H1 (cell line): ENCODE measurements at regions not wholly inside any gene's neighbourhood (a gene's known extent, or its start where the extent isn't known, plus 50 kb on each side); places are given as distances from the start of the nearest gene placed in this dataset.

Source experiments
- CTCF ChIA-PET: fragments of 300-600 bp; sonication (Branson Sonifier 250); formaldehyde crosslinking; loops from one replicate; lab custom pipeline; 2021; ENCODE audit not compliant: partially characterized antibody; lab: Charles Lee
- POLR2A ChIA-PET: fragments of 300-600 bp; sonication (Branson Sonifier 250); formaldehyde crosslinking; loops from one replicate; lab custom pipeline; 2021; ENCODE audit warnings: inconsistent platforms; ENCODE audit not compliant: partially characterized antibody; lab: Charles Lee
- DNase-seq, 2 experiments: peaks; one replicate each; pipeline versions ENCODE4 v3.0.0 to v3.0.0-alpha.2; 2010 to 2022; ENCODE audit warnings: low spot score in 2 of 2, low read depth in 1 of 2, mixed read lengths in 1 of 2
- FAIRE-seq: peaks from 2 replicates; lab custom pipeline; 2011; peaks lifted over from hg19 to GRCh38; lab: Jason Lieb, UNC
- H2AFZ ChIP-seq: 2 replicates; pipeline ENCODE4 v1.8.1; 2012; ENCODE audit warnings: low read length, inconsistent platforms
- H2AK5ac ChIP-seq: 2 replicates; pipeline ENCODE4 v1.6.1; 2013; ENCODE audit warnings: low read depth, low read length
- H2BK120ac ChIP-seq: replicated peaks from 2 replicates; pipeline ENCODE3; 2013; ENCODE audit warnings: low read depth, low read length, inconsistent platforms
- H2BK12ac ChIP-seq: 2 replicates; pipeline ENCODE4 v1.6.1; 2013; ENCODE audit warnings: low read depth, low read length
- H2BK15ac ChIP-seq: 2 replicates; pipeline ENCODE4 v1.6.1; 2013; ENCODE audit warnings: low read length
- H2BK20ac ChIP-seq: 2 replicates; pipeline ENCODE4 v1.6.1; 2013; ENCODE audit warnings: low read length
- H2BK5ac ChIP-seq: 2 replicates; pipeline ENCODE4 v1.6.1; 2013; ENCODE audit warnings: low read depth, low read length
- H3K14ac ChIP-seq: 2 replicates; pipeline ENCODE4 v1.6.1; 2013; ENCODE audit warnings: inconsistent platforms; ENCODE audit not compliant: insufficient read length
- H3K18ac ChIP-seq: 2 replicates; pipeline ENCODE4 v1.6.1; 2013; ENCODE audit warnings: low read length; ENCODE audit errors: extremely low read depth
- H3K23ac ChIP-seq: 2 replicates; pipeline ENCODE4 v1.6.1; 2013; ENCODE audit warnings: inconsistent platforms; ENCODE audit not compliant: insufficient read length
- H3K23me2 ChIP-seq: 2 replicates; pipeline ENCODE4 v1.6.1; 2013; ENCODE audit warnings: low read depth, low read length
- H3K27ac ChIP-seq: 2 replicates; pipeline ENCODE4 v1.6.1; 2011; ENCODE audit warnings: low read depth, low read length, inconsistent platforms
- H3K27me3 ChIP-seq, 4 experiments: replicated peaks in 1 of 4; 1 replicate in 1 of 4; 2 replicates in 3 of 4; pipeline versions ENCODE4 v1.6.1 to v1.8.1; 2011 to 2013; ENCODE audit warnings: low read length in 3 of 4, mild to moderate bottlenecking in 3 of 4, inconsistent platforms in 2 of 4, mixed read lengths in 2 of 4, moderate library complexity in 1 of 4; ENCODE audit not compliant: control insufficient read depth in 3 of 4, insufficient read depth in 3 of 4; ENCODE audit errors: extremely low read depth in 1 of 4
- H3K36me3 ChIP-seq, 4 experiments: 2 replicates each; pipeline versions ENCODE4 v1.6.1 to v1.8.1; 2011 to 2013; ENCODE audit warnings: mild to moderate bottlenecking in 4 of 4, low read length in 3 of 4, moderate library complexity in 2 of 4, control low read depth in 1 of 4, inconsistent platforms in 1 of 4; ENCODE audit not compliant: insufficient read depth in 4 of 4, control insufficient read depth in 2 of 4
- H3K4ac ChIP-seq: replicated peaks from 2 replicates; pipeline ENCODE3; 2013; ENCODE audit warnings: low read length, low read depth, mixed read lengths, inconsistent platforms; ENCODE audit not compliant: insufficient read length
- H3K4me1 ChIP-seq, 4 experiments: replicated peaks in 1 of 4; 1 replicate in 1 of 4; 2 replicates in 3 of 4; pipeline versions ENCODE4 v1.6.1 to v1.8.1; 2011 to 2013; ENCODE audit warnings: low read length in 3 of 4, inconsistent platforms in 2 of 4, mixed read lengths in 1 of 4; ENCODE audit not compliant: insufficient read depth in 4 of 4, control insufficient read depth in 3 of 4
- H3K4me2 ChIP-seq, 2 experiments: 2 replicates each; pipeline versions ENCODE4 v1.6.1 to v1.8.1; 2011 to 2013; ENCODE audit warnings: low read depth in 2 of 2, low read length in 2 of 2, control low read depth in 1 of 2, inconsistent platforms in 1 of 2, mild to moderate bottlenecking in 1 of 2; ENCODE audit not compliant: insufficient read depth in 1 of 2
- H3K4me3 ChIP-seq, 4 experiments: fragments of 200-600, 300-600 bp in 1 of 4; sonication (generic), shearing (Covaris generic), sonication (Bioruptor Twin) in 1 of 4; 2 replicates each; pipeline versions ENCODE4 v1.5.1 to v1.8.1; 2011 to 2016; ENCODE audit warnings: low read length in 4 of 4, low read depth in 3 of 4, control low read depth in 2 of 4, inconsistent platforms in 2 of 4, mild to moderate bottlenecking in 2 of 4, mixed read lengths in 1 of 4, moderate library complexity in 1 of 4; ENCODE audit not compliant: insufficient read depth in 2 of 4; ENCODE audit errors: extremely low read depth in 1 of 4
- H3K56ac ChIP-seq: replicated peaks from 2 replicates; pipeline ENCODE3; 2013; ENCODE audit warnings: low read depth, mild to moderate bottlenecking, mixed read lengths, low read length, inconsistent platforms; ENCODE audit not compliant: insufficient read length
- H3K79me1 ChIP-seq: 2 replicates; pipeline ENCODE4 v1.6.1; 2013; ENCODE audit warnings: low read depth, low read length, control low read depth
- H3K79me2 ChIP-seq, 2 experiments: 2 replicates each; pipeline versions ENCODE4 v1.6.1 to v1.8.1; 2012 to 2013; ENCODE audit warnings: low read length in 2 of 2, mild to moderate bottlenecking in 2 of 2, inconsistent platforms in 1 of 2; ENCODE audit not compliant: insufficient read depth in 2 of 2, control insufficient read depth in 1 of 2
- H3K9ac ChIP-seq, 4 experiments: replicated peaks in 1 of 4; 1 replicate in 1 of 4; 2 replicates in 3 of 4; pipeline versions ENCODE4 v1.6.1 to v1.8.1; 2011 to 2013; ENCODE audit warnings: low read depth in 3 of 4, low read length in 3 of 4, control low read depth in 2 of 4, mild to moderate bottlenecking in 2 of 4, moderate library complexity in 2 of 4, inconsistent platforms in 1 of 4; ENCODE audit errors: extremely low read depth in 1 of 4
- H3K9me3 ChIP-seq, 2 experiments: 2 replicates each; pipeline versions ENCODE4 v1.6.1 to v1.8.1; 2012 to 2013; ENCODE audit warnings: mild to moderate bottlenecking in 2 of 2, moderate library complexity in 2 of 2, control low read depth in 1 of 2, inconsistent platforms in 1 of 2, low read depth in 1 of 2, low read length in 1 of 2, mixed read lengths in 1 of 2; ENCODE audit not compliant: insufficient read depth in 2 of 2
- H4K20me1 ChIP-seq, 2 experiments: replicated peaks in 1 of 2; 2 replicates each; pipeline versions ENCODE3 to v1.8.1; 2011 to 2013; ENCODE audit warnings: inconsistent platforms in 2 of 2, low read length in 2 of 2, mild to moderate bottlenecking in 1 of 2; ENCODE audit not compliant: insufficient read depth in 2 of 2, control insufficient read depth in 1 of 2
- H4K5ac ChIP-seq: 2 replicates; pipeline ENCODE4 v1.6.1; 2013; ENCODE audit warnings: low read length, low read depth, mixed read lengths, inconsistent platforms; ENCODE audit not compliant: insufficient read length
- H4K8ac ChIP-seq: 2 replicates; pipeline ENCODE4 v1.8.0; 2013; ENCODE audit warnings: mild to moderate bottlenecking, moderate library complexity, low read length, inconsistent platforms; ENCODE audit not compliant: insufficient read depth; ENCODE audit errors: extremely low read depth
- H4K91ac ChIP-seq: replicated peaks from 2 replicates; pipeline ENCODE3; 2013; ENCODE audit warnings: low read length, mixed read lengths, inconsistent platforms; ENCODE audit not compliant: insufficient read length
- BACH1 ChIP-seq: IDR thresholded peaks from 2 replicates; pipeline ENCODE4 v1.6.1; 2012; ENCODE audit warnings: low read length, improper control_type of control experiment
- BCL11A ChIP-seq, 2 experiments: IDR thresholded peaks; one replicate each; pipeline ENCODE4 v1.6.1; 2011; ENCODE audit warnings: low read depth in 2 of 2, low read length in 2 of 2, mild to moderate bottlenecking in 2 of 2
- CBX5 ChIP-seq: fragments of 300-800, 300-1000 bp; sonication (generic); IDR thresholded peaks from 2 replicates; pipeline ENCODE4 v1.7.1; 2016; ENCODE audit warnings: antibody characterized with exemption, low read length, low read depth
- CHD1 ChIP-seq: IDR thresholded peaks from 2 replicates; pipeline ENCODE4 v1.6.1; 2012; ENCODE audit warnings: low read depth, low read length, improper control_type of control experiment
- CREB1 ChIP-seq: IDR thresholded peaks from 2 replicates; pipeline ENCODE4 v1.6.1; 2012; ENCODE audit warnings: inconsistent platforms
- CTBP2 ChIP-seq: IDR thresholded peaks from 2 replicates; pipeline ENCODE4 v1.7.0; 2011; ENCODE audit warnings: borderline replicate concordance, mild to moderate bottlenecking, moderate library complexity, mixed read lengths, low read length; ENCODE audit not compliant: insufficient read depth, insufficient read length
- GTF2F1 ChIP-seq: IDR thresholded peaks from 2 replicates; pipeline ENCODE4 v1.6.1; 2012; ENCODE audit warnings: low read depth, low read length, improper control_type of control experiment, borderline replicate concordance
- JUN ChIP-seq: IDR thresholded peaks from 2 replicates; pipeline ENCODE4 v1.6.1; 2011; ENCODE audit warnings: low read depth, mild to moderate bottlenecking, improper control_type of control experiment, low read length
- KDM1A ChIP-seq: fragments of 200-600, 300-600 bp; sonication (generic); IDR thresholded peaks from 2 replicates; pipeline ENCODE4 v1.7.1; 2016; ENCODE audit warnings: mild to moderate bottlenecking, low read length, borderline replicate concordance
- KDM5A ChIP-seq: fragments of 200-600 bp; IDR thresholded peaks from 2 replicates; pipeline ENCODE4 v1.7.1; 2012; ENCODE audit warnings: mild to moderate bottlenecking, low read length, inconsistent platforms, mixed read lengths
- SIRT6 ChIP-seq: IDR thresholded peaks from one replicate; pipeline ENCODE4 v1.7.1; 2012; ENCODE audit warnings: low read length, inconsistent platforms
- SP1 ChIP-seq: IDR thresholded peaks from 2 replicates; pipeline ENCODE4 v1.6.1; 2011; ENCODE audit warnings: low read depth, low read length
- SP4 ChIP-seq: IDR thresholded peaks from 2 replicates; pipeline ENCODE4 v1.6.1; 2012; ENCODE audit warnings: low read length, inconsistent platforms
- TEAD4 ChIP-seq: IDR thresholded peaks from 2 replicates; pipeline ENCODE4 v1.6.1; 2012; ENCODE audit warnings: low read depth, low read length, inconsistent platforms, mixed read lengths
- WGBS, 2 experiments: shearing (Covaris generic) in 1 of 2; methylation state at CpG; one replicate each; pipeline versions ENCODE4 v1.1.6 to v1.1.7; 2013 to 2015; ENCODE audit warnings: low lambda C conversion rate in 2 of 2, mixed read lengths in 2 of 2, inconsistent platforms in 1 of 2, low coverage in 1 of 2, missing lambda C conversion rate in 1 of 2; ENCODE audit not compliant: insufficient replicate concordance in 2 of 2, insufficient coverage in 1 of 2, insufficient read length in 1 of 2; ENCODE audit errors: extremely low coverage in 1 of 2, missing lambda C conversion rate in 1 of 2; 5-methylcytosine and 5-hydroxymethylcytosine counted together

- CTCF ChIA-PET: no interaction called here
- no peak overlapping the region for H3K4ac ChIP-seq
- no peak overlapping the region for H2BK15ac ChIP-seq
- no peaks in the 10 kb centered on the region for H3K79me2 ChIP-seq
- no peak overlapping the region for H4K5ac ChIP-seq
- no peak overlapping the region for H2BK20ac ChIP-seq
- no peak overlapping the region for H3K23ac ChIP-seq
- H4K91ac ChIP-seq: no peak overlapping the region
- no peaks in the 10 kb centered on the region; a peak in 1 of 7 replicates for H3K27me3 ChIP-seq
- H3K18ac ChIP-seq: no peak overlapping the region
- DNase-seq: no peak
- POLR2A ChIA-PET: no interaction called here
- no peak overlapping the region for H3K27ac ChIP-seq
- TF ChIP-seq GTF2F1 (no peak), KDM5A (no peak), TEAD4 (no peak), CREB1 (no peak), BCL11A (IDR thresholded peaks at IDR 0.05; ENCODE audit: low read depth in 2 of 2, low read length in 2 of 2) (no peak), CHD1 (no peak), CTBP2 (no peak), KDM1A (no peak), SP4 (no peak), SP1 (no peak), JUN (no peak), BACH1 (no peak), CBX5 (no peak), SIRT6 (no peak)
- TF ChIP-seq, all 59 proteins: peak for 0
- Histone ChIP-seq H3K56ac (no peak overlapping the region), H3K79me1 (no peaks in the 10 kb centered on the region), H2AK5ac (no peak overlapping the region), H3K9me3 (peaks cover 0 to 3% of the 10 kb centered on the region in 2 experiments; a peak in 1 of 4 replicates), H3K23me2 (no peaks in the 10 kb centered on the region), H3K4me3 (no peak overlapping the region), H3K4me2 (no peak overlapping the region), H3K4me1 (no peaks in the 10 kb centered on the region), H2BK120ac (no peak overlapping the region), H2BK12ac (no peak overlapping the region), H2AFZ (no peak overlapping the region), H4K20me1 (no peaks in the 10 kb centered on the region), H3K9ac (no peak overlapping the region), H3K14ac (no peak overlapping the region), H3K36me3 (no peaks in the 10 kb centered on the region), H2BK5ac (no peak overlapping the region), H4K8ac (no peak overlapping the region)
- 86% methylated on average over 3 of the region's 3 CpGs; no CpG with 5 or more reads in 1 of the 2 experiments for WGBS, 2 experiments
- FAIRE-seq: no peak
Observed at GRCh38 chr10:125243532-125244253, 83.3 kb upstream of the CTBP2 start.
